Peyer's patch (tissue), 4 donors: ENCODE measurements at regions not wholly inside any gene's neighbourhood (a gene's known extent, or its start where the extent isn't known, plus 50 kb on each side); places are given as distances from the start of the nearest gene placed in this dataset.

ENCODE experiments used
- POLR2A ChIP-seq, 2 donors: fragments of 450-650 bp; IDR thresholded peaks; one replicate each; pipeline ENCODE4 v1.5.1; 2017; ENCODE audit warnings: antibody characterized with exemption in 2 of 2, mild to moderate bottlenecking in 2 of 2, moderate library complexity in 2 of 2
- TF ChIP-seq, protein P1 (sequence below), 6 experiments: fragments of 450-650 bp in 4 of 6; fragments of 200-600 bp in 2 of 6; sonication (generic) in 1 of 6; IDR thresholded peaks; one replicate each; pipeline ENCODE4 v1.5.1; 2017 to 2019; ENCODE audit warnings: antibody characterized with exemption in 6 of 6, mild to moderate bottlenecking in 3 of 6, moderate library complexity in 1 of 6

DNA sequence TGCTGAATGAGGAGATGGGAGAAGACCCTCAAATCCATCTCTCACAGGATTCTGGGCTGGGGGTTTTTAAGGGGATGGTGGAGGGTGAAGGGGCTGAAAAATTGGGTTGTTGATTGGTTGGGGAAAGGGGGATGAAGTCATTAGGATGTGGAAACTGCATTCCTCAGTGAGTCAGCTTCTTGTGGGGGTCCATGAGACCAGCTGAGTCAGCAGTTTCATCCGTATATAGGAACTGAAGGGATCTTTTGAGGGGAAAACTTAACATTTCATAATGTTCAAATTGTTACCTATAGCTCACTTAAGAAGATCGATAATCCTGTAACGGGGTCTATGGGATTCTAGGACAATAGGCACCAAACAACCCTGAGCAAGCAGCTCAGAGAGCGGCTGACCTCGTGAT, 213.4 kb downstream of the CBLN1 start:
- TF ChIP-seq, protein P1, sequence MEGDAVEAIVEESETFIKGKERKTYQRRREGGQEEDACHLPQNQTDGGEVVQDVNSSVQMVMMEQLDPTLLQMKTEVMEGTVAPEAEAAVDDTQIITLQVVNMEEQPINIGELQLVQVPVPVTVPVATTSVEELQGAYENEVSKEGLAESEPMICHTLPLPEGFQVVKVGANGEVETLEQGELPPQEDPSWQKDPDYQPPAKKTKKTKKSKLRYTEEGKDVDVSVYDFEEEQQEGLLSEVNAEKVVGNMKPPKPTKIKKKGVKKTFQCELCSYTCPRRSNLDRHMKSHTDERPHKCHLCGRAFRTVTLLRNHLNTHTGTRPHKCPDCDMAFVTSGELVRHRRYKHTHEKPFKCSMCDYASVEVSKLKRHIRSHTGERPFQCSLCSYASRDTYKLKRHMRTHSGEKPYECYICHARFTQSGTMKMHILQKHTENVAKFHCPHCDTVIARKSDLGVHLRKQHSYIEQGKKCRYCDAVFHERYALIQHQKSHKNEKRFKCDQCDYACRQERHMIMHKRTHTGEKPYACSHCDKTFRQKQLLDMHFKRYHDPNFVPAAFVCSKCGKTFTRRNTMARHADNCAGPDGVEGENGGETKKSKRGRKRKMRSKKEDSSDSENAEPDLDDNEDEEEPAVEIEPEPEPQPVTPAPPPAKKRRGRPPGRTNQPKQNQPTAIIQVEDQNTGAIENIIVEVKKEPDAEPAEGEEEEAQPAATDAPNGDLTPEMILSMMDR (IDR thresholded peaks at IDR 0.05), result no peak
- TF ChIP-seq POLR2A (IDR thresholded peaks at IDR 0.05), result no peak
